NCI-H2196 treated with DMSO at 0.1 percent for 48 hours (cell line): ENCODE measurements at regions not wholly inside any gene's neighbourhood (a gene's known extent, or its start where the extent isn't known, plus 50 kb on each side); places are given as distances from the start of the nearest gene placed in this dataset.
"Not testable (repeated sequence)": the region's sequence is repeated elsewhere in the genome, so short reads cannot be mapped to it uniquely, and the experiment has no call there.

Experiments used
- DNase-seq: peaks from one replicate; lab custom pipeline; 2025; ENCODE audit not compliant: unreplicated experiment; lab: John Stamatoyannopoulos, UW

GRCh38 chr2:182477774-182478173, 50.9 kb upstream of the PDE1A start:
- DNase-seq: no peak

- no peak for DNase-seq
Measured at GRCh38 chr2:182481676-182482075, 54.8 kb upstream of the PDE1A start.

DNA sequence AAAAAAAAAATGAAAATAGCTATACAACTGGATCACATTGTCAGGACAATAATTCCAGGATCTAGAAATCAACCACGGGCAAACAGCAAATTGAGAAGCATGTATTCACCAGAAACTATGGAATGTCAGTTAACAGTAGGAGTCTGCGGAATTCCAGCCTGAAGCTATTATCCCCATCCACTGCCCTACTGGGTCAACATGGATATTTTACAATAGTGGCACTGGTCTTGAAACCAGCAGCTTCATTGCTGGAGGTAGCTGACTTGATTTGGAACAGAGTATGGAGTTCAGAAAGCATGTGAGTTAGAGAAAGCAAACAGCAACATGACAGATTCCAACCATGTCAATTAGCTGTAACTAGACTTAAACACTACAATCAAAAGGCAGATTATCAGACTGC, 55.7 kb upstream of the PDE1A start:
- DNase-seq: no peak

DNA sequence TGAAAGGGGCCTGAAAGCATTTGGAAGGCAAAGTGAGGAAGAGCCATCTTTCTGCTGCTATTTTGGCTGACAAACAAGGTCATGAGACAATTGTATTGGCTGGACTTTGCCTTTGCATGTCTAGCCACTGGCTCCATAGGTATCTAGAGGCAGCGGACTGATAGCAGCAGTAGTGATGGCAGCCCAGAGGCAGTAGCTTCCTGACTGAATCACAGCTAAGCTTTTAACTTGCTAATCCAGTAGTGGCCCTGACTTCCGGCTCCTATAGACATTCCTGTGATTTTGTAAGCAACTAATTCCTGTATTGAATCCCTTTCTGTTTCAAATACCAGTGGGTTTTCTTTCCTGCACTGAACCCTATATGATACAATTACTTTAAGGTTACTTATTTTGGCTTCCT, 69.8 kb upstream of the PDE1A start:
- no peak for DNase-seq

DNA sequence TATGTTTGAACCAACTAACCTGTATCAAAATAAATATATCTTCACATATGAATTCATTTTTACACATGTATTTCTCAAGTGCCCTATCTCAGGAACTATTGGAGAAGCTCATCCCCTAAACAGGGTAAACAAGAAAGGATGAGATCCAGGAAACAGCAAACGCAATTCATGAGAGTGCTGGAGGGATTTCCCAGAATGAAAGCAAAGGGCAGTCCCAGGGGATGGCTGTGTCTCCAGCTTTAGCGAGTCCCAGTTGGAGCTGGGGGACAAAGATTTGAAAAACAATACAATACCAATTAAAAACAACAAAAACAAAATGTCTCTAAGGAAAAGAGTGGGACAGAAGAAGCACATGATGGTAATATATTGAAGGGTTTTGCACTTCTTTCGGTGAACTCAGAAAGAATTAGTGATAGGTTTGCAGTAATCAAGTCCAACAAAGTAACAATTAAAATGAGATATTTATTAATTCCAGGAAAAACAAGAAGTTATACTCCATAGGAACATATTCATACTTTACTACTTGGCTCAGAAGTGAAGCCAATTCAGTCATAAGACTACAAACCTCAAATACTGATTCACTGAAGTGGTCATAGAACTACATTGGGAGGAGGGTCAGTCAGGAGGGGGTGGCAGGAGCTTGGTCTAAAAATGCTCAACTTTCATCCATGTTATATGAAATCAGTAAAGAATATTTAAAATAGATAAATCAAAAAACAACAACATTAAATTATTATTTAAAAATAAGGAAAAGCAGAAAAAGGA, 73.1 kb upstream of the PDE1A start:
- DNase-seq: no peak

- no peak for DNase-seq
Measured at GRCh38 chr2:182503886-182504285, 77.0 kb upstream of the PDE1A start.

- no peak for DNase-seq
Measured at GRCh38 chr2:182504903-182505302, 78.1 kb upstream of the PDE1A start.

GRCh38 chr2:182506606-182507005, 79.8 kb upstream of the PDE1A start:
- DNase-seq: peak; percentile 21

- DNase-seq: not testable (repeated sequence)
Measured at GRCh38 chr2:182508583-182508982, 81.7 kb upstream of the PDE1A start.

- DNase-seq: no peak
Measured at GRCh38 chr2:182509216-182509615, 82.4 kb upstream of the PDE1A start.

GRCh38 chr2:182521453-182522404, 94.9 kb upstream of the PDE1A start:
- DNase-seq: no peak

DNA sequence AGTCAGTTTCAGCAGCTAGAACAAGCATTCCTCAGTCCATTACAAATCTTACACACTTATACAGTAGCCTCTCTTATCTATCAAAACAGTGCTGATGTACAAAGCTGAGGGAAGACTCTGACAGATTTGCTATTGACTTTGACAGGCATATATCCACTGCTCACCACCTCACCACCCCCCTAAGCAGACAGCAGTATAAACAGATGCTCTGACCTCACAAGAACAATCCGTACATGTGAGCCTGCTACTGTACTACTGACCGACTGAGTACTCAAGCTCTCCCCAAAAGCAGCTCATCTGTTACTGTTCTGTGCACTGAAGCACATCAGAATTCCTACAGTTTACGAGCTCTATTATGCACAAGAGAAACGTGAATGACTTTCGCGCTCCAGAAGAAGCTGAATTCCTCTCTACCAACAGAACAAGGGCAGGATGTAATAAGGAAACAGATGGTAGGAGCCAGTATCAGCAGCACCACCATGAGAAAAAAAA, 95.6 kb upstream of the PDE1A start:
- DNase-seq: no peak

DNA sequence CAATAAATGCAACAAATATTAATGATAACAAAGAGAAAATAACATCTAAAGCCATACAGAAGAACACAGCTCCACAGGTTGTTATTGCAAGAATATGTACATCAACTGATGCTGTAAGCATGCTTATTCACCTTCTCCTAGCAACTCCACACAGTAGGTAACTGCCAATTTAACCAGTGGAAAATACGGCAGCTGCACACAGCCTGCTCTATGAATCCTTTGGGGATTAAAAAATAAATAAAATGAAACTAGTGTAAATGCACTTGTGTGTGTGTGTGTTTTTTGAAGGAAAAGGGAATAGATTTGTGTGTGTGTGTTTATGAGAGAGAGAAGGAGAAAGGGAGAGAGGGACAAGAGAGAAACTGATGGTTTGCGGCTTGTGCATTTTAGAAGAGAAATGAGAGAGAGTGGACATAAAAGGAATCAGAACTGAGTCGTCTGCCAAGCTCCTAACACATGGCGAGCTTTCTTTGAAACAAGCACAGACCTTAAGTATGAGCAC, 96.2 kb upstream of the PDE1A start:
- DNase-seq: no peak

DNA sequence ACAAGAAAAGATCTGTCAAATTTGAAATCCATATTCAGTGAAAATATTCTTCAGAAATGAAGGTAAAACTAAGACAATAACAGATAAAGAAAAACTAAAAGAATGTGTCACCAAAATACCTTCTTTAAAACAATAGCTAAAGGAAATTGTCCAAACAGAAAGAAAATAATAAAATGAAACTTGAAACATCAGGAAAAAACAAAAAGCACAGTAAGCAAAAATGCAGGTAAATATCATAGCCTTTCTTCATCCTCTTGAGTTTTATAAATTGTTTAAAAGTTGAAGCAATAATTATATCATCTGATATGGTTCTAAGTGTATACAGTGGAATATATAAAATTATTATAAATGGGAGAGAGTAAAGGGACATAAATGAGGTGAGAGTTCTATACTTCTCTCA, 103.8 kb upstream of the PDE1A start:
- no peak for DNase-seq

GRCh38 chr2:182540252-182540651, 113.4 kb upstream of the PDE1A start:
- DNase-seq: no peak

GRCh38 chr2:182541268-182541667, 114.4 kb upstream of the PDE1A start:
- no peak for DNase-seq

GRCh38 chr2:182542501-182543258, 115.8 kb upstream of the PDE1A start:
- no peak for DNase-seq

GRCh38 chr2:182543741-182544525, 117.1 kb upstream of the PDE1A start:
- no peak for DNase-seq

DNA sequence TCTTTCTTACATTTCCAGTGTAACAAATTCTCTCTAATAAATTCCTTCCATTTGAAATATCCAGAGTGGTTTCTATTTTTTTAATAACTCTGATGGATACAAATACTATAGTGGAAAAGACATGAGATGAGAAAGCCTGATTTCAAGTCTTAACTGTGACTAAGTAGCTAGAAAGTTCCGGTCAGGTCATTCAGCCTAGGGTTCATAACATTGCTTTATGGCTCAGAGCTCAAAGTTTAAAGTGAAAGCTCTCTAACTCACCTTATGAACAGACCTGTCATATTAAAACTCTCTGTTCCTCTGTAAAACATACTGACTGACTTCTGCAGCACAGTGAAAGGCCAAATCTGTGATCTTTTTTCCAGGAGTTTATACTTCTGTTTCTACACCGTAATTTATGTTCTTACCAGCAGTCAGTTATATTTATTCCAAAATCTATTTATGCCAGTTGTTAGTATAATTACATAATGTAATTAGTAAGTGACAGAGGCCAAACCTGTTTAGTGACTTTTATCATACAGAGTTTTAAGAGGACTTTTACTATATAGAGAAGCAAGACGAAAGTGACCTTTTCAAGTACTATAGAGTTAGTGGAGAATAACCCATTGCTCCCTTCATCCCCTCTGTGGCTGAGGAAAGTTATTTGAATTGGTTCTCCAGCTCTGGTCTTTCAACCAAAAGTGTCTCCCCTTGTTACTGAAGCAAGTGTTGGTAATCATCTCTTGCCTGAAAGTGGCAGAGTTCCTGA, 118.8 kb upstream of the PDE1A start:
- no peak for DNase-seq
